ENCODE measurements at regions not wholly inside any gene's neighbourhood (a gene's known extent, or its start where the extent isn't known, plus 50 kb on each side); places are given as distances from the start of the nearest gene placed in this dataset.

GRCh38 chr3:164737174-164737573, 341.1 kb downstream of the SI start:
- DNase-seq (ENCODE audit: low read depth, low spot score), result no peak
- H2AFZ ChIP-seq (ENCODE audit: low read depth, low read length, poor library complexity, severe bottlenecking), result no peak overlapping the region
- H3K27ac ChIP-seq (ENCODE audit: low read depth, low read length), result no peak overlapping the region
- intact Hi-C loops (cut with micrococcal nuclease), result no loop called here
- no peaks in the 10 kb centered on the region for H3K4me1 ChIP-seq (ENCODE audit: control insufficient read depth in 1 of 2, insufficient read depth in 2 of 2, low read length in 2 of 2)
- TF ChIP-seq TCF7L2 (IDR thresholded peaks at IDR 0.05; ENCODE audit: borderline replicate concordance, extremely low read depth, insufficient read depth, insufficient read length) (no peak), CBX3 (IDR thresholded peaks at IDR 0.05; ENCODE audit: low read depth) (no peak), POLR2AphosphoS5 (IDR thresholded peaks at IDR 0.05; ENCODE audit: low read depth, low read length) (no peak), EZH2phosphoT487 (IDR thresholded peaks at IDR 0.05; ENCODE audit: borderline replicate concordance) (no peak), ZBTB33 (IDR thresholded peaks at IDR 0.05; ENCODE audit: extremely low read depth, insufficient replicate concordance, low read length) (no peak), ZNF274 (IDR thresholded peaks at IDR 0.05; ENCODE audit: low read depth, low read length) (no peak), SP1 (IDR thresholded peaks at IDR 0.05; ENCODE audit: low read depth) (no peak), RAD21 (IDR thresholded peaks at IDR 0.05; ENCODE audit: low read depth) (no peak), CTCF (IDR thresholded peaks at IDR 0.05 in 2 of 3, conservative IDR thresholded peaks at IDR 0.05 in 1 of 3; ENCODE audit: borderline replicate concordance in 1 of 3, insufficient read depth in 1 of 3, low read depth in 2 of 3, low read length in 2 of 3) (no peak), CEBPB (IDR thresholded peaks at IDR 0.05; ENCODE audit: low read depth) (no peak), SIN3A (IDR thresholded peaks at IDR 0.05; ENCODE audit: low read depth) (no peak), EZH2 (IDR thresholded peaks at IDR 0.05) (no peak), ZFX (IDR thresholded peaks at IDR 0.05) (no peak), REST (IDR thresholded peaks at IDR 0.05; ENCODE audit: low read depth) (no peak), SRF (IDR thresholded peaks at IDR 0.05; ENCODE audit: low read depth) (no peak)
- TF ChIP-seq, protein P1, sequence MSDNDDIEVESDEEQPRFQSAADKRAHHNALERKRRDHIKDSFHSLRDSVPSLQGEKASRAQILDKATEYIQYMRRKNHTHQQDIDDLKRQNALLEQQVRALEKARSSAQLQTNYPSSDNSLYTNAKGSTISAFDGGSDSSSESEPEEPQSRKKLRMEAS (IDR thresholded peaks at IDR 0.05), result no peak
- H3K27me3 ChIP-seq (ENCODE audit: insufficient read depth, low read length), result no peaks in the 10 kb centered on the region
- no TSS peak for BruUV-seq (replicated peaks)
- no peak for ATAC-seq
- no peaks in the 10 kb centered on the region for H3K79me2 ChIP-seq (ENCODE audit: insufficient read depth, low read length)
- ChIA-PET RAD21 (ENCODE audit: low non-redundant PET in 1 of 2, low total read pairs in 2 of 2, uncharacterized antibody in 2 of 2, unreplicated experiment in 2 of 2) (no interaction called here), POLR2A (no interaction called here), CTCF (no interaction called here)
- H4K20me1 ChIP-seq (ENCODE audit: insufficient read depth), result no peaks in the 10 kb centered on the region
- no peak overlapping the region for H3K4me2 ChIP-seq (ENCODE audit: low read length)
- H3K9ac ChIP-seq (ENCODE audit: low read length), result no peak overlapping the region
- H3K9me2 ChIP-seq (ENCODE audit: insufficient read depth), result no peaks in the 10 kb centered on the region
- H3K4me3 ChIP-seq (replicated peaks in 1 of 2; ENCODE audit: low read depth in 1 of 2, low read length in 2 of 2), result no peak overlapping the region
- H3K9me3 ChIP-seq (ENCODE audit: control insufficient read depth in 1 of 2, insufficient read depth in 1 of 2, low read depth in 1 of 2, low read length in 2 of 2), result no peaks in the 10 kb centered on the region
- H3K36me3 ChIP-seq (ENCODE audit: control insufficient read depth in 1 of 2, insufficient read depth in 2 of 2, low read length in 2 of 2), result no peaks in the 10 kb centered on the region

All from HCT116 (cell line).